H9 (cell line): ENCODE measurements at regions not wholly inside any gene's neighbourhood (a gene's known extent, or its start where the extent isn't known, plus 50 kb on each side); places are given as distances from the start of the nearest gene placed in this dataset.

Source experiments
- DNase-seq: peaks from one replicate; pipeline ENCODE4 v3.0.0-alpha.2; 2017
- H2AFZ ChIP-seq: one replicate; pipeline ENCODE4 v1.6.1; 2013; ENCODE audit warnings: mild to moderate bottlenecking, low read length, control low read depth, moderate library complexity
- H2AK5ac ChIP-seq: 2 replicates; pipeline ENCODE4 v1.6.1; 2013; ENCODE audit warnings: low read length, control low read depth, mixed read lengths; ENCODE audit not compliant: insufficient read length
- H2BK120ac ChIP-seq: one replicate; pipeline ENCODE4 v1.6.1; 2013; ENCODE audit warnings: low read depth, mild to moderate bottlenecking, low read length, control low read depth, inconsistent platforms; ENCODE audit not compliant: poor library complexity, severe bottlenecking
- H2BK12ac ChIP-seq: 2 replicates; pipeline ENCODE4 v1.6.1; 2013; ENCODE audit warnings: low read length, control low read depth, mixed read lengths, low read depth; ENCODE audit not compliant: insufficient read length
- H2BK15ac ChIP-seq: 2 replicates; pipeline ENCODE4 v1.6.1; 2013; ENCODE audit warnings: low read depth, low read length, control low read depth
- H2BK20ac ChIP-seq: one replicate; pipeline ENCODE4 v1.6.1; 2013; ENCODE audit warnings: low read depth, mild to moderate bottlenecking, low read length, control low read depth, inconsistent platforms; ENCODE audit not compliant: poor library complexity, severe bottlenecking
- H2BK5ac ChIP-seq: 2 replicates; pipeline ENCODE4 v1.6.1; 2013; ENCODE audit warnings: low read length, control low read depth, mixed read lengths; ENCODE audit not compliant: insufficient read length
- H3K14ac ChIP-seq: 2 replicates; pipeline ENCODE4 v1.6.1; 2013; ENCODE audit warnings: low read length, control low read depth; ENCODE audit not compliant: insufficient read depth
- H3K18ac ChIP-seq: 2 replicates; pipeline ENCODE4 v1.6.1; 2013; ENCODE audit warnings: low read depth, mild to moderate bottlenecking, mixed read lengths, low read length, control low read depth; ENCODE audit not compliant: insufficient read length
- H3K23ac ChIP-seq: 2 replicates; pipeline ENCODE4 v1.6.1; 2013; ENCODE audit warnings: low read length, control low read depth, mixed read lengths, low read depth; ENCODE audit not compliant: insufficient read length
- H3K23me2 ChIP-seq: 2 replicates; pipeline ENCODE4 v1.6.1; 2013; ENCODE audit warnings: low read depth, mild to moderate bottlenecking, mixed read lengths, low read length, control low read depth; ENCODE audit not compliant: insufficient read length, poor library complexity, severe bottlenecking
- H3K27ac ChIP-seq: 2 replicates; pipeline ENCODE4 v1.5.1; 2013; ENCODE audit warnings: low read length, control low read depth, mixed read lengths, low read depth; ENCODE audit not compliant: insufficient read length
- H3K27me3 ChIP-seq: 2 replicates; pipeline ENCODE4 v1.6.1; 2013; ENCODE audit warnings: low read length, control low read depth, inconsistent platforms; ENCODE audit not compliant: insufficient read depth
- H3K4ac ChIP-seq: 2 replicates; pipeline ENCODE4 v1.6.1; 2013; ENCODE audit warnings: low read depth, mild to moderate bottlenecking, control low read depth, inconsistent platforms, low read length, moderate library complexity
- H3K4me1 ChIP-seq: 2 replicates; pipeline ENCODE4 v1.6.1; 2013; ENCODE audit warnings: low read length, control low read depth, inconsistent platforms; ENCODE audit not compliant: insufficient read depth
- H3K4me2 ChIP-seq: 2 replicates; pipeline ENCODE4 v1.6.1; 2013; ENCODE audit warnings: low read length, control low read depth, mixed read lengths; ENCODE audit not compliant: insufficient read length, insufficient read depth
- H3K56ac ChIP-seq: 2 replicates; pipeline ENCODE4 v1.6.1; 2013; ENCODE audit warnings: low read depth, mild to moderate bottlenecking, mixed read lengths, low read length, control low read depth; ENCODE audit not compliant: insufficient read length
- H3K79me1 ChIP-seq: 2 replicates; pipeline ENCODE4 v1.6.1; 2013; ENCODE audit warnings: low read depth, mild to moderate bottlenecking, moderate library complexity, low read length, control low read depth, inconsistent platforms; ENCODE audit not compliant: insufficient read depth, poor library complexity, severe bottlenecking
- H3K79me2 ChIP-seq: 2 replicates; pipeline ENCODE4 v1.6.1; 2013; ENCODE audit warnings: low read length, control low read depth, inconsistent platforms; ENCODE audit not compliant: insufficient read depth
- H3K9ac ChIP-seq: 2 replicates; pipeline ENCODE4 v1.6.1; 2013; ENCODE audit warnings: low read length, control low read depth, mixed read lengths; ENCODE audit not compliant: insufficient read length; ENCODE audit errors: extremely low read depth
- H3K9me3 ChIP-seq: one replicate; pipeline ENCODE4 v1.6.1; 2013; ENCODE audit warnings: low read depth, low read length, inconsistent platforms; ENCODE audit not compliant: control insufficient read depth
- H3T11ph ChIP-seq: one replicate; pipeline ENCODE4 v1.6.1; 2013; ENCODE audit warnings: mild to moderate bottlenecking, low read length, control low read depth, inconsistent platforms
- H4K20me1 ChIP-seq: one replicate; pipeline ENCODE4 v1.6.1; 2013; ENCODE audit not compliant: control insufficient read depth, insufficient read length, insufficient read depth
- H4K5ac ChIP-seq: 2 replicates; pipeline ENCODE4 v1.6.1; 2013; ENCODE audit warnings: low read depth, mild to moderate bottlenecking, mixed read lengths, low read length, control low read depth; ENCODE audit not compliant: insufficient read length
- H4K8ac ChIP-seq: replicated peaks from 2 replicates; pipeline ENCODE4 v1.6.1; 2013; ENCODE audit warnings: low read length, control low read depth, mixed read lengths, low read depth; ENCODE audit not compliant: insufficient read length
- H4K91ac ChIP-seq: 2 replicates; pipeline ENCODE4 v1.6.1; 2013; ENCODE audit warnings: low read depth, mild to moderate bottlenecking, moderate library complexity, mixed read lengths, low read length, control low read depth; ENCODE audit not compliant: insufficient read length
- H3K27ac Mint-ChIP-seq, 3 experiments: 2 replicates in 2 of 3; 3 replicates in 1 of 3; pipeline ENCODE4 v1.8.0; 2020 to 2021; ENCODE audit warnings: mixed read lengths in 3 of 3, mild to moderate bottlenecking in 1 of 3, moderate library complexity in 1 of 3
- H3K27me3 Mint-ChIP-seq: 2 replicates; pipeline ENCODE4 v1.8.0; 2021; ENCODE audit warnings: low read depth, mild to moderate bottlenecking, moderate library complexity, mixed read lengths
- H3K36me3 Mint-ChIP-seq, 3 experiments: 2 replicates in 2 of 3; 3 replicates in 1 of 3; pipeline ENCODE4 v1.8.0; 2020 to 2021; ENCODE audit warnings: low read depth in 3 of 3, mixed read lengths in 3 of 3; ENCODE audit not compliant: insufficient read depth in 1 of 3
- H3K4me1 Mint-ChIP-seq, 2 experiments: 2 replicates each; pipeline ENCODE4 v1.8.0; 2020; ENCODE audit warnings: mixed read lengths in 2 of 2
- H3K4me3 Mint-ChIP-seq, 2 experiments: 2 replicates in 1 of 2; 3 replicates in 1 of 2; pipeline ENCODE4 v1.8.0; 2020 to 2021; ENCODE audit warnings: mild to moderate bottlenecking in 2 of 2, mixed read lengths in 2 of 2, moderate library complexity in 1 of 2
- H3K9me3 Mint-ChIP-seq, 2 experiments: 2 replicates in 1 of 2; 3 replicates in 1 of 2; pipeline ENCODE4 v1.8.0; 2020; ENCODE audit warnings: mild to moderate bottlenecking in 2 of 2, mixed read lengths in 2 of 2, moderate library complexity in 1 of 2
- TF ChIP-seq, protein P1 (sequence below): fragments of 200-600 bp; sonication (generic); conservative IDR thresholded peaks from 3 replicates; pipeline ENCODE4 v1.8.0; 2021; ENCODE audit warnings: antibody characterized with exemption, mild to moderate bottlenecking

DNA sequence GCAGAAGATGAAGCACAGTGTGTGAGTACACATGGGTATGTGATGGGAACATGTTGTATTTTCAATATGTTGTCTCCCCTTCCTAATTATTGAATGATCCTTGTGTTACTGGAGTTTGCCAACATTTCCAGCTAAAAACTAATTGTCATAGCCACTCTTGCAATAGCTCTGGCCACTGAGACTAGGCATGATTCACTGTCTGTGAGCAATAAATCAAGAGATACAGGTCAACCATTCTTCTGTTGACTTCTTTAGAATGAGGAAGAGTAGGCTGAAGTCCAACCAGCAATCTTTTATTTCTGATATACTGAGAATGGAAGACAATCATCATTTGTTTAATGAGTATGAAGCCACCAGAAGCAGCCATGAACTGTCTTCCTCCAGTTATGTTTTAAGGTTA, 413.9 kb downstream of the SLITRK5 start:
- no peak overlapping the region for H4K8ac ChIP-seq
- Mint-ChIP-seq H3K4me3 (no peak overlapping the region), H3K9me3 (no peaks in the 10 kb centered on the region), H3K27me3 (no peaks in the 10 kb centered on the region), H3K27ac (no peak overlapping the region), H3K4me1 (no peaks in the 10 kb centered on the region; a peak in 1 of 4 replicates), H3K36me3 (no peaks in the 10 kb centered on the region)
- no peak overlapping the region for H3K9ac ChIP-seq
- no peak overlapping the region for H3K4ac ChIP-seq
- no peak overlapping the region for H4K5ac ChIP-seq
- H3K18ac ChIP-seq: no peak overlapping the region
- no peaks in the 10 kb centered on the region for H3K79me1 ChIP-seq
- no peak overlapping the region for H3K14ac ChIP-seq
- H2BK5ac ChIP-seq: no peak overlapping the region
- no peak overlapping the region for H2BK20ac ChIP-seq
- no peaks in the 10 kb centered on the region for H3K9me3 ChIP-seq
- TF ChIP-seq, protein P1, sequence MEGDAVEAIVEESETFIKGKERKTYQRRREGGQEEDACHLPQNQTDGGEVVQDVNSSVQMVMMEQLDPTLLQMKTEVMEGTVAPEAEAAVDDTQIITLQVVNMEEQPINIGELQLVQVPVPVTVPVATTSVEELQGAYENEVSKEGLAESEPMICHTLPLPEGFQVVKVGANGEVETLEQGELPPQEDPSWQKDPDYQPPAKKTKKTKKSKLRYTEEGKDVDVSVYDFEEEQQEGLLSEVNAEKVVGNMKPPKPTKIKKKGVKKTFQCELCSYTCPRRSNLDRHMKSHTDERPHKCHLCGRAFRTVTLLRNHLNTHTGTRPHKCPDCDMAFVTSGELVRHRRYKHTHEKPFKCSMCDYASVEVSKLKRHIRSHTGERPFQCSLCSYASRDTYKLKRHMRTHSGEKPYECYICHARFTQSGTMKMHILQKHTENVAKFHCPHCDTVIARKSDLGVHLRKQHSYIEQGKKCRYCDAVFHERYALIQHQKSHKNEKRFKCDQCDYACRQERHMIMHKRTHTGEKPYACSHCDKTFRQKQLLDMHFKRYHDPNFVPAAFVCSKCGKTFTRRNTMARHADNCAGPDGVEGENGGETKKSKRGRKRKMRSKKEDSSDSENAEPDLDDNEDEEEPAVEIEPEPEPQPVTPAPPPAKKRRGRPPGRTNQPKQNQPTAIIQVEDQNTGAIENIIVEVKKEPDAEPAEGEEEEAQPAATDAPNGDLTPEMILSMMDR: no peak
- no peak overlapping the region for H2AK5ac ChIP-seq
- no peak overlapping the region for H2BK120ac ChIP-seq
- H3K23me2 ChIP-seq: no peaks in the 10 kb centered on the region
- H2BK15ac ChIP-seq: no peak overlapping the region
- H3K56ac ChIP-seq: no peak overlapping the region
- no peak overlapping the region for H2AFZ ChIP-seq
- no peak overlapping the region for H3T11ph ChIP-seq
- H2BK12ac ChIP-seq: no peak overlapping the region
- no peaks in the 10 kb centered on the region for H3K27me3 ChIP-seq
- no peak overlapping the region for H4K91ac ChIP-seq
- no peak overlapping the region for H3K27ac ChIP-seq
- H3K79me2 ChIP-seq: no peaks in the 10 kb centered on the region
- no peaks in the 10 kb centered on the region for H3K4me1 ChIP-seq
- H3K23ac ChIP-seq: no peak overlapping the region
- DNase-seq: no peak
- no peaks in the 10 kb centered on the region for H4K20me1 ChIP-seq
- H3K4me2 ChIP-seq: no peak overlapping the region
